ENCODE measurements at regions not wholly inside any gene's neighbourhood (a gene's known extent, or its start where the extent isn't known, plus 50 kb on each side); places are given as distances from the start of the nearest gene placed in this dataset.

GRCh38 chr12:58378028-58378427 lies 436.7 kb downstream of the ATP23 start:
- DNase-seq = no peak

- DNase-seq = no peak
Observed at GRCh38 chr12:58381546-58381945, 440.2 kb downstream of the ATP23 start.

GRCh38 chr12:58384196-58384595 lies 442.8 kb downstream of the ATP23 start:
- no peak for DNase-seq

GRCh38 chr12:58386136-58386535 lies 444.8 kb downstream of the ATP23 start:
- DNase-seq = no peak

GRCh38 chr12:58387199-58387598 lies 445.8 kb downstream of the ATP23 start:
- no peak for DNase-seq

GRCh38 chr12:58388261-58388660 lies 446.9 kb downstream of the ATP23 start:
- DNase-seq = no peak

GRCh38 chr12:58393152-58393551 lies 451.8 kb downstream of the ATP23 start:
- no peak for DNase-seq

- no peak for DNase-seq
Observed at GRCh38 chr12:58395056-58395455, 453.7 kb downstream of the ATP23 start.

- no peak for DNase-seq
Observed at GRCh38 chr12:58395470-58395869, 454.1 kb downstream of the ATP23 start.

GRCh38 chr12:58396239-58396638 lies 454.9 kb downstream of the ATP23 start:
- no peak for DNase-seq

GRCh38 chr12:58405363-58405762 lies 464.0 kb downstream of the ATP23 start:
- DNase-seq = no peak

- DNase-seq = no peak
Observed at GRCh38 chr12:58408516-58408915, 467.1 kb downstream of the ATP23 start.

- no peak for DNase-seq
Observed at GRCh38 chr12:58412461-58413060, 471.2 kb downstream of the ATP23 start.

GRCh38 chr12:58413794-58414193 lies 472.4 kb downstream of the ATP23 start:
- no peak for DNase-seq

GRCh38 chr12:58414398-58414871 lies 473.1 kb downstream of the ATP23 start:
- no peak for DNase-seq

- no peak for DNase-seq
Observed at GRCh38 chr12:58415716-58416115, 474.3 kb downstream of the ATP23 start.

- peak in 1 of 2 experiments; percentile 21 for DNase-seq
Observed at GRCh38 chr12:58416236-58416635, 474.9 kb downstream of the ATP23 start.

GRCh38 chr12:58419196-58419760 lies 477.9 kb downstream of the ATP23 start:
- no peak for DNase-seq

- DNase-seq = no peak
Observed at GRCh38 chr12:58419905-58420304, 478.5 kb downstream of the ATP23 start.

GRCh38 chr12:58420503-58420902 lies 479.1 kb downstream of the ATP23 start:
- no peak for DNase-seq

- DNase-seq = no peak
Observed at GRCh38 chr12:58421990-58422389, 480.6 kb downstream of the ATP23 start.

- DNase-seq = no peak
Observed at GRCh38 chr12:58424735-58425392, 483.5 kb downstream of the ATP23 start.

GRCh38 chr12:58425481-58426392 lies 484.4 kb downstream of the ATP23 start:
- peak in 1 of 2 experiments; percentile 16 for DNase-seq

Measured in NCI-H526 (cell line).